ENCODE measurements at regions not wholly inside any gene's neighbourhood (a gene's known extent, or its start where the extent isn't known, plus 50 kb on each side); places are given as distances from the start of the nearest gene placed in this dataset.
A peak's percentile ranks its signal among the peaks of the same experiment; 100 is the strongest.

DNA sequence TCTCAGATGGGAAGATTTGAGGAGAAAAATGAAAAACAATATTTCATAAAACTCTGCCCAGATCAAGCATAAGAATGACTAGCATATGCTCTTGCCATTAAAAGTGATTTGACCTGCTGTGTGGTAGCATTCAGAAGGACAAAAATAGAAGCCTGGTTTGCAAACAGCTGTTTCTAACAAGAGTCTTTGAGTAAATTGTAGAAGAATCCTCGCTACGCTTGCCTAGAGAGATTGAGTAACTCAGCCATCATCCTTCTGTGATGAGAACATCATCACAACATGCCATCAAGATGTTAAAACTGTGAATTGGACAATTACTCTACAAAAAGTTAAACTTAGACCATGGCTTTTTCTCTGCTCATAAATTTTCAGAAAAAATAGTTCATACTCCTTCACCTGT is 168.9 kb upstream of the PUDP start:
- no peaks in the 10 kb centered on the region for H3K27me3 ChIP-seq (ENCODE audit: insufficient read depth, low read depth)
- no peak overlapping the region for H3K27ac ChIP-seq
- BruUV-seq (replicated peaks), result no TSS peak
- no peak for DNase-seq
- TF ChIP-seq, protein P1, sequence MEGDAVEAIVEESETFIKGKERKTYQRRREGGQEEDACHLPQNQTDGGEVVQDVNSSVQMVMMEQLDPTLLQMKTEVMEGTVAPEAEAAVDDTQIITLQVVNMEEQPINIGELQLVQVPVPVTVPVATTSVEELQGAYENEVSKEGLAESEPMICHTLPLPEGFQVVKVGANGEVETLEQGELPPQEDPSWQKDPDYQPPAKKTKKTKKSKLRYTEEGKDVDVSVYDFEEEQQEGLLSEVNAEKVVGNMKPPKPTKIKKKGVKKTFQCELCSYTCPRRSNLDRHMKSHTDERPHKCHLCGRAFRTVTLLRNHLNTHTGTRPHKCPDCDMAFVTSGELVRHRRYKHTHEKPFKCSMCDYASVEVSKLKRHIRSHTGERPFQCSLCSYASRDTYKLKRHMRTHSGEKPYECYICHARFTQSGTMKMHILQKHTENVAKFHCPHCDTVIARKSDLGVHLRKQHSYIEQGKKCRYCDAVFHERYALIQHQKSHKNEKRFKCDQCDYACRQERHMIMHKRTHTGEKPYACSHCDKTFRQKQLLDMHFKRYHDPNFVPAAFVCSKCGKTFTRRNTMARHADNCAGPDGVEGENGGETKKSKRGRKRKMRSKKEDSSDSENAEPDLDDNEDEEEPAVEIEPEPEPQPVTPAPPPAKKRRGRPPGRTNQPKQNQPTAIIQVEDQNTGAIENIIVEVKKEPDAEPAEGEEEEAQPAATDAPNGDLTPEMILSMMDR (conservative IDR thresholded peaks at IDR 0.05), result no peak
- no peak for TF ChIP-seq EZH2 (IDR thresholded peaks at IDR 0.05; ENCODE audit: low read depth)
- H2AFZ ChIP-seq, result no peak overlapping the region
- H3K4me2 ChIP-seq, result no peak overlapping the region
- no peaks in the 10 kb centered on the region for H3K36me3 ChIP-seq (ENCODE audit: low read depth)
- H3K9me3 ChIP-seq (ENCODE audit: insufficient read depth, low read depth), result no peaks in the 10 kb centered on the region
- intact Hi-C loops (cut with micrococcal nuclease; ENCODE audit: unreplicated experiment), result no loop called here
- ChIA-PET POLR2A (ENCODE audit: unreplicated experiment) (no interaction called here), CTCF (no interaction called here)
- H3K4me3 ChIP-seq, result no peak overlapping the region
- H3K4me1 ChIP-seq (replicated peaks; ENCODE audit: insufficient read depth), result peaks cover 13% of the 10 kb centered on the region
- no peaks in the 10 kb centered on the region; the same call in 1 of the 2 replicates for H3F3A ChIP-seq (ENCODE audit: insufficient read depth, low read depth)
- no peaks in the 10 kb centered on the region for H4K20me1 ChIP-seq (ENCODE audit: insufficient read depth)
- H3K9me2 ChIP-seq (ENCODE audit: insufficient read depth), result no peaks in the 10 kb centered on the region
- H3K79me2 ChIP-seq (ENCODE audit: low read depth), result no peaks in the 10 kb centered on the region

DNA sequence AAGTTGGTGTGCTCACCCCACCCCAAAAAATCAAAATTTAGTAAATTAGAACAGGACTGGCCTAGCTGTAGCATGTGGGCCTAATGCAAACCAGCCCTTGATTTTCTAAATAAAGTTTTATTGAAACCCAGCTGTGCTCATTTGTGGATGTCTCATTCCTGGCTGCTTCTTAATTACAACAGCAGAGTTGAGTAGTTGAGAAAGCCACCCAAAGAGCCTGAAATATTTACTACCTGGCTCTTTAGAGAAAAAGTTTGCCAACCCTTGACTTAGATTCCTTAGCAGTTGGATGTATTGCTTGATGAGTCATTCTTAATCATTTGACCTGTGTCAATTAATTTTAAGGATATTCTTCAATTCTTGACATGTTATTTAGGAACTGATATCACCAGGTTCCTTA is 168.3 kb upstream of the PUDP start:
- H3K36me3 ChIP-seq (ENCODE audit: low read depth), result no peaks in the 10 kb centered on the region
- intact Hi-C loops (cut with micrococcal nuclease; ENCODE audit: unreplicated experiment), result no loop called here
- H3K27ac ChIP-seq, result peak overlapping the region; percentile 34; the same call in 1 of the 2 replicates
- no peaks in the 10 kb centered on the region for H4K20me1 ChIP-seq (ENCODE audit: insufficient read depth)
- no TSS peak for BruUV-seq (replicated peaks)
- peak in 1 of 2 experiments; percentile 69 for DNase-seq
- H3K79me2 ChIP-seq (ENCODE audit: low read depth), result no peaks in the 10 kb centered on the region
- H3K9me3 ChIP-seq (ENCODE audit: insufficient read depth, low read depth), result no peaks in the 10 kb centered on the region
- no peak overlapping the region for H2AFZ ChIP-seq
- H3K4me2 ChIP-seq, result no peak overlapping the region
- H3K27me3 ChIP-seq (ENCODE audit: insufficient read depth, low read depth), result no peaks in the 10 kb centered on the region
- no peak overlapping the region for H3K4me3 ChIP-seq
- peaks cover 13% of the 10 kb centered on the region for H3K4me1 ChIP-seq (replicated peaks; ENCODE audit: insufficient read depth)
- no peaks in the 10 kb centered on the region; the same call in 1 of the 2 replicates for H3F3A ChIP-seq (ENCODE audit: insufficient read depth, low read depth)
- ChIA-PET CTCF (no interaction called here), POLR2A (ENCODE audit: unreplicated experiment) (no interaction called here)
- TF ChIP-seq EZH2 (IDR thresholded peaks at IDR 0.05; ENCODE audit: low read depth), result no peak
- TF ChIP-seq, protein P1 (conservative IDR thresholded peaks at IDR 0.05), result no peak
- H3K9me2 ChIP-seq (ENCODE audit: insufficient read depth), result no peaks in the 10 kb centered on the region

DNA sequence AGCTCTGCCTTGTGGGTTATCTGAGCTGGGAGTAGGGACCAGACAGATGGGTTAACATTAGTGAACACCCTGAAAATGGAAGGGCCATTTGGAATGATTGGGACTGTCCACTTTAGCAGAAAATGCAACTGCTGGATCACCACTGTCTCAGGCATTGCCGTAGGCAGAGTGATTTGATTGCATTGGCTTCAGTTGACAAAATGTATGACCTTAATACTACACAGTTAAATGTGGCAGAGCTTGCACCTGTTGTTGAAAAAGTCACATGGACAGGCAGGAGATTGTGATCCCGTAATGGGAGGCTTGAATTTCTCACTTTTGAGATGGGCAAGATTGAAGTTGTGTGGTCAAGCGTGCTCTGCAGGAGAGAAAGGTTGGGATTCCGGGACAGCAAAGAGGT is 166.5 kb upstream of the PUDP start:
- Histone ChIP-seq H2AFZ (no peak overlapping the region), H3K9me2 (ENCODE audit: insufficient read depth) (no peaks in the 10 kb centered on the region), H3K4me1 (replicated peaks; ENCODE audit: insufficient read depth) (peaks cover 13% of the 10 kb centered on the region), H4K20me1 (ENCODE audit: insufficient read depth) (no peaks in the 10 kb centered on the region), H3K36me3 (ENCODE audit: low read depth) (no peaks in the 10 kb centered on the region), H3K79me2 (ENCODE audit: low read depth) (no peaks in the 10 kb centered on the region), H3K4me2 (no peak overlapping the region), H3K9me3 (ENCODE audit: insufficient read depth, low read depth) (no peaks in the 10 kb centered on the region), H3K27me3 (ENCODE audit: insufficient read depth, low read depth) (no peaks in the 10 kb centered on the region), H3K4me3 (no peak overlapping the region), H3F3A (ENCODE audit: insufficient read depth, low read depth) (no peaks in the 10 kb centered on the region; the same call in 1 of the 2 replicates), H3K27ac (no peak overlapping the region)
- TF ChIP-seq EZH2 (IDR thresholded peaks at IDR 0.05; ENCODE audit: low read depth), result no peak
- TF ChIP-seq, protein P1 (conservative IDR thresholded peaks at IDR 0.05), result no peak
- CTCF ChIA-PET, result interaction anchor here (0.6 kb wide), 1 partner anchor 69 kb away, joined by 3 read pairs; no protein-coding TSS in a partner anchor
- intact Hi-C loops (cut with micrococcal nuclease; ENCODE audit: unreplicated experiment), result no loop called here
- DNase-seq, result no peak
- BruUV-seq (replicated peaks), result no TSS peak
- POLR2A ChIA-PET (ENCODE audit: unreplicated experiment), result no interaction called here
